ENCODE measurements at regions not wholly inside any gene's neighbourhood (a gene's known extent, or its start where the extent isn't known, plus 50 kb on each side); places are given as distances from the start of the nearest gene placed in this dataset.

DNA sequence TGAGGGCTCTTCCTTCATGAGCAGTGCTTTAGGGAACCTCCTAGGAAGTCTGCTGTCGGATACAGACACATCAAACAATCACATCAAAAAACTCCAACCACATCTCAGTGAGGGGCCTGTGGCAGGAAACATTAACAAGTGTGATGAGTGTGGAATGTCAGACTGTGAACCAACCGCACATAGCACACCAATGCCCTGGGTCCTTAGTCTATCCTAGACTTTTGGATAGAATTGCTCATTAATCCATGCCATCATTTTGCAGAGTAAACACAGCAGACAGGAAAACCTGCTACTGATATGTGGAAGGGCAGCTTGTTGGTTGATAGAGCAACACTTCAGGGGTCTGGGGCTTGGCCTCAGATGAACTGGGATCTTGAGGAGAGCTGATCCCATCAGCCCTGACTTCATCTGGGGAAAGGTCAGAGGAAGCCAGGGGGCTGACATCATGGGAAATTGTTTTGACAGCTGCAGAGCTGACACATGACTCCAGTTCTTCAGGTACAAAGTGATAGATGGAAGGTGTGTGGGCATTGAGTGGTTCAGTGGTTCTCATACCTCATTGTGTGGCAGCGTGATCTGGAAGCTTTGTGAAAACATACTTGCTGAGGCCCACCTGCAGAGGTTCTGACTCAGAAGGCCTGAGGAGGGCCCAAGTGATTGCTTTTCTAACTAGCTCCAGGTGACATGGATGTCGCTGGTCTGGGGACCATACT is 193.3 kb downstream of the DIRAS2 start:
- H3K27me3 Mint-ChIP-seq (ENCODE audit: low read depth in 3 of 3), result peaks cover 0 to 9% (median 6%) of the 10 kb centered on the region in 3 donors

DNA sequence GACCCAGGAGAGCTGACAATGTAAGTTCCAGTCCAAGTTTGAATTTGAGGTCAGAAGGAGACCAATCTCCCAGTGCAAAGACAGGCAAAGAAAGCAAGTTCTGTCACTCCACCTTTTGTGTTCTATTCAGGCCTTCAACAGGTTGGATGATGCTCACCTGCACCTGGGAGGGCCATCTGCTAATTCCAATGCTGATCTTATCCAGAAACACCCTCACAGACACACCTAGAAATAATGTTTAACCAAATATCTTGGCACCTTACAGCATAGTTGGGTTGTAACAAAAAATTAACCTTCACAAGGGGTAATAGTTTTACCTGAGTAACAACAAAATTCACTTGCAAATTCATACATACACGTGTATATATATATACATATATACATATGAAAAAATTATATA is 190.8 kb downstream of the DIRAS2 start:
- H3K36me3 Mint-ChIP-seq, result no peaks in the 10 kb centered on the region
- no peaks in the 10 kb centered on the region for H3K4me1 Mint-ChIP-seq
- no peak overlapping the region for H3K4me3 Mint-ChIP-seq
- Histone ChIP-seq H3K9ac (ENCODE audit: insufficient read depth, low read length, poor library complexity, severe bottlenecking) (no peak overlapping the region), H3K4me1 (ENCODE audit: control insufficient read depth in 1 of 2, insufficient read depth in 2 of 2, low read length in 2 of 2) (no peaks in the 10 kb centered on the region), H3K27me3 (ENCODE audit: control insufficient read depth in 2 of 2, insufficient read depth in 2 of 2, low read length in 2 of 2) (no peaks in the 10 kb centered on the region), H3K9me3 (replicated peaks in 1 of 2; ENCODE audit: control insufficient read depth in 1 of 2, insufficient read depth in 1 of 2, low read length in 2 of 2) (no peaks in the 10 kb centered on the region), H3K79me2 (ENCODE audit: insufficient read depth, low read length) (no peaks in the 10 kb centered on the region), H4K20me1 (ENCODE audit: insufficient read depth, low read length) (no peaks in the 10 kb centered on the region), H2AFZ (ENCODE audit: insufficient read depth, low read depth, low read length, poor library complexity, severe bottlenecking) (no peak overlapping the region), H3K27ac (ENCODE audit: low read depth in 1 of 2, low read length in 2 of 2) (no peak overlapping the region), H3K4me3 (replicated peaks in 1 of 3; ENCODE audit: low read depth in 2 of 3, low read length in 3 of 3) (no peak overlapping the region), H3K4me2 (replicated peaks; ENCODE audit: extremely low read depth, low read length, poor library complexity, severe bottlenecking) (no peak overlapping the region), H3K36me3 (replicated peaks in 1 of 2; ENCODE audit: control insufficient read depth in 1 of 2, insufficient read depth in 2 of 2, low read length in 2 of 2) (no peaks in the 10 kb centered on the region)
- DNase-seq, result no peak
- H3K27me3 Mint-ChIP-seq (ENCODE audit: low read depth in 3 of 3), result peaks cover 4 to 6% (median 6%) of the 10 kb centered on the region in 3 donors
- intact Hi-C loops (cut with micrococcal nuclease), result no loop called here
- WGBS (ENCODE audit: insufficient coverage), result no CpG with 5 or more reads among the region's 1 CpG
- no peak overlapping the region for H3K27ac Mint-ChIP-seq
- H3K9me3 Mint-ChIP-seq, result peaks cover 0 to 8% (median 2%) of the 10 kb centered on the region in 7 donors
- TF ChIP-seq, protein P1, sequence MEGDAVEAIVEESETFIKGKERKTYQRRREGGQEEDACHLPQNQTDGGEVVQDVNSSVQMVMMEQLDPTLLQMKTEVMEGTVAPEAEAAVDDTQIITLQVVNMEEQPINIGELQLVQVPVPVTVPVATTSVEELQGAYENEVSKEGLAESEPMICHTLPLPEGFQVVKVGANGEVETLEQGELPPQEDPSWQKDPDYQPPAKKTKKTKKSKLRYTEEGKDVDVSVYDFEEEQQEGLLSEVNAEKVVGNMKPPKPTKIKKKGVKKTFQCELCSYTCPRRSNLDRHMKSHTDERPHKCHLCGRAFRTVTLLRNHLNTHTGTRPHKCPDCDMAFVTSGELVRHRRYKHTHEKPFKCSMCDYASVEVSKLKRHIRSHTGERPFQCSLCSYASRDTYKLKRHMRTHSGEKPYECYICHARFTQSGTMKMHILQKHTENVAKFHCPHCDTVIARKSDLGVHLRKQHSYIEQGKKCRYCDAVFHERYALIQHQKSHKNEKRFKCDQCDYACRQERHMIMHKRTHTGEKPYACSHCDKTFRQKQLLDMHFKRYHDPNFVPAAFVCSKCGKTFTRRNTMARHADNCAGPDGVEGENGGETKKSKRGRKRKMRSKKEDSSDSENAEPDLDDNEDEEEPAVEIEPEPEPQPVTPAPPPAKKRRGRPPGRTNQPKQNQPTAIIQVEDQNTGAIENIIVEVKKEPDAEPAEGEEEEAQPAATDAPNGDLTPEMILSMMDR (IDR thresholded peaks at IDR 0.05), result no peak

More for the DNA sequence above, 193.3 kb downstream of the DIRAS2 start:
- Histone ChIP-seq H3K9me3 (replicated peaks in 1 of 2; ENCODE audit: control insufficient read depth in 1 of 2, insufficient read depth in 1 of 2, low read length in 2 of 2) (no peaks in the 10 kb centered on the region), H2AFZ (ENCODE audit: insufficient read depth, low read depth, low read length, poor library complexity, severe bottlenecking) (no peak overlapping the region), H3K4me3 (replicated peaks in 1 of 3; ENCODE audit: low read depth in 2 of 3, low read length in 3 of 3) (no peak overlapping the region), H3K4me2 (replicated peaks; ENCODE audit: extremely low read depth, low read length, poor library complexity, severe bottlenecking) (no peak overlapping the region), H3K79me2 (ENCODE audit: insufficient read depth, low read length) (no peaks in the 10 kb centered on the region), H3K27me3 (ENCODE audit: control insufficient read depth in 2 of 2, insufficient read depth in 2 of 2, low read length in 2 of 2) (no peaks in the 10 kb centered on the region), H3K4me1 (ENCODE audit: control insufficient read depth in 1 of 2, insufficient read depth in 2 of 2, low read length in 2 of 2) (no peaks in the 10 kb centered on the region), H4K20me1 (ENCODE audit: insufficient read depth, low read length) (no peaks in the 10 kb centered on the region), H3K36me3 (replicated peaks in 1 of 2; ENCODE audit: control insufficient read depth in 1 of 2, insufficient read depth in 2 of 2, low read length in 2 of 2) (no peaks in the 10 kb centered on the region), H3K27ac (ENCODE audit: low read depth in 1 of 2, low read length in 2 of 2) (no peak overlapping the region), H3K9ac (ENCODE audit: insufficient read depth, low read length, poor library complexity, severe bottlenecking) (no peak overlapping the region)
- TF ChIP-seq, protein P1 (IDR thresholded peaks at IDR 0.05), result no peak
- Mint-ChIP-seq H3K27ac (no peak overlapping the region), H3K4me3 (no peak overlapping the region), H3K9me3 (peaks cover 0 to 5% (median 0%) of the 10 kb centered on the region in 7 donors), H3K36me3 (no peaks in the 10 kb centered on the region), H3K4me1 (no peaks in the 10 kb centered on the region)
- WGBS (ENCODE audit: insufficient coverage), result 73% methylated on average over 2 of the region's 4 CpGs
- intact Hi-C loops (cut with micrococcal nuclease), result no loop called here
- no peak for DNase-seq
